NK-92 treated with Interleukin-12 subunit alpha and Interleukin-12 subunit beta, amount 100 ng/mL, for 24 hours (cell line): ENCODE measurements at regions not wholly inside any gene's neighbourhood (a gene's known extent, or its start where the extent isn't known, plus 50 kb on each side); places are given as distances from the start of the nearest gene placed in this dataset.
"Not testable (repeated sequence)": the region's sequence is repeated elsewhere in the genome, so short reads cannot be mapped to it uniquely, and the experiment has no call there.

Source experiments
- DNase-seq: peaks from one replicate; lab custom pipeline; 2025; lab: John Stamatoyannopoulos, UW

GRCh38 chr13:83117046-83117445, 765.2 kb downstream of the SLITRK1 start:
- DNase-seq, result no peak

- DNase-seq, result not testable (repeated sequence)
Measured at GRCh38 chr13:83101574-83102247, 780.6 kb downstream of the SLITRK1 start.

- DNase-seq, result no peak
Measured at GRCh38 chr13:83100237-83100636, 782.0 kb downstream of the SLITRK1 start.

GRCh38 chr13:83088858-83089257, 793.4 kb downstream of the SLITRK1 start:
- DNase-seq, result no peak

- DNase-seq, result no peak
Measured at GRCh38 chr13:83086948-83087347, 795.3 kb downstream of the SLITRK1 start.

GRCh38 chr13:83086088-83086487, 796.2 kb downstream of the SLITRK1 start:
- DNase-seq, result no peak

- no peak for DNase-seq
Measured at GRCh38 chr13:83085186-83085900, 796.9 kb downstream of the SLITRK1 start.

- DNase-seq, result no peak
Measured at GRCh38 chr13:83077499-83077898, 804.8 kb downstream of the SLITRK1 start.

- not testable (repeated sequence) for DNase-seq
Measured at GRCh38 chr13:83073930-83074329, 808.3 kb downstream of the SLITRK1 start.

- DNase-seq, result no peak
Measured at GRCh38 chr13:83065108-83065507, 817.2 kb downstream of the SLITRK1 start.

- no peak for DNase-seq
Measured at GRCh38 chr13:83057119-83057518, 825.2 kb downstream of the SLITRK1 start.

GRCh38 chr13:83056269-83056668, 826.0 kb downstream of the SLITRK1 start:
- DNase-seq, result no peak

GRCh38 chr13:83048419-83048818, 833.9 kb downstream of the SLITRK1 start:
- DNase-seq, result no peak

GRCh38 chr13:83024955-83025594, 857.2 kb downstream of the SLITRK1 start:
- no peak for DNase-seq

GRCh38 chr13:83024232-83024631, 858.0 kb downstream of the SLITRK1 start:
- no peak for DNase-seq

- DNase-seq, result no peak
Measured at GRCh38 chr13:83019986-83020385, 862.3 kb downstream of the SLITRK1 start.

- DNase-seq, result no peak
Measured at GRCh38 chr13:83009987-83010386, 872.3 kb downstream of the SLITRK1 start.

- no peak for DNase-seq
Measured at GRCh38 chr13:83008212-83008929, 873.9 kb downstream of the SLITRK1 start.

GRCh38 chr13:83007226-83007625, 875.0 kb downstream of the SLITRK1 start:
- DNase-seq, result no peak

GRCh38 chr13:83003185-83003584, 879.1 kb downstream of the SLITRK1 start:
- DNase-seq, result no peak

- DNase-seq, result no peak
Measured at GRCh38 chr13:82993417-82993816, 888.9 kb downstream of the SLITRK1 start.

- DNase-seq, result no peak
Measured at GRCh38 chr13:82976499-82976898, 905.8 kb downstream of the SLITRK1 start.
